Large intestine (tissue), 3 donors: ENCODE measurements at regions not wholly inside any gene's neighbourhood (a gene's known extent, or its start where the extent isn't known, plus 50 kb on each side); places are given as distances from the start of the nearest gene placed in this dataset.
"Not testable (repeated sequence)": the region's sequence is repeated elsewhere in the genome, so short reads cannot be mapped to it uniquely, and the experiment has no call there.

Experiments used
- DNase-seq, 2 donors: peaks; one replicate each; pipeline versions ENCODE4 v3.0.0 to v3.0.0-alpha.2; 2013
- H3K27ac ChIP-seq: one replicate; pipeline ENCODE4 v1.5.1; 2013; ENCODE audit warnings: low read length
- H3K27me3 ChIP-seq: 2 replicates; pipeline ENCODE4 v1.6.1; 2013; ENCODE audit warnings: low read length; ENCODE audit not compliant: control insufficient read depth, insufficient read depth
- H3K36me3 ChIP-seq: 2 replicates; pipeline ENCODE4 v1.6.1; 2013; ENCODE audit warnings: low read length; ENCODE audit not compliant: control insufficient read depth, insufficient read depth
- H3K4me1 ChIP-seq: one replicate; pipeline ENCODE4 v1.6.1; 2013; ENCODE audit warnings: low read length; ENCODE audit not compliant: control insufficient read depth, insufficient read depth
- H3K4me3 ChIP-seq: one replicate; pipeline ENCODE4 v1.5.1; 2013; ENCODE audit warnings: low read length
- H3K9me3 ChIP-seq: one replicate; pipeline ENCODE4 v1.6.1; 2013; ENCODE audit warnings: mild to moderate bottlenecking, low read depth, low read length, moderate library complexity; ENCODE audit not compliant: control insufficient read depth
- WGBS: methylation state at CpG from one replicate; pipeline ENCODE4 v1.1.5; 2013; ENCODE audit warnings: low lambda C conversion rate; ENCODE audit not compliant: insufficient coverage; 5-methylcytosine and 5-hydroxymethylcytosine counted together

GRCh38 chr20:40866056-40866455, 162.6 kb upstream of the TOP1 start:
- Histone ChIP-seq H3K27ac (no peak overlapping the region), H3K27me3 (no peaks in the 10 kb centered on the region), H3K9me3 (no peaks in the 10 kb centered on the region), H3K4me1 (no peaks in the 10 kb centered on the region), H3K4me3 (no peak overlapping the region), H3K36me3 (no peaks in the 10 kb centered on the region)
- WGBS = no CpG with 5 or more reads among the region's 1 CpG
- DNase-seq = no peak

GRCh38 chr20:40868551-40869217, 159.9 kb upstream of the TOP1 start:
- DNase-seq = peak; percentile 16 to 44
- Histone ChIP-seq H3K27me3 (no peaks in the 10 kb centered on the region), H3K4me3 (no peak overlapping the region), H3K27ac (no peak overlapping the region), H3K9me3 (no peaks in the 10 kb centered on the region), H3K4me1 (no peaks in the 10 kb centered on the region), H3K36me3 (no peaks in the 10 kb centered on the region)
- no CpG with 5 or more reads among the region's 6 CpGs for WGBS

- WGBS = no CpG with 5 or more reads among the region's 12 CpGs
- Histone ChIP-seq H3K9me3 (no peaks in the 10 kb centered on the region), H3K36me3 (no peaks in the 10 kb centered on the region), H3K4me3 (no peak overlapping the region), H3K27me3 (no peaks in the 10 kb centered on the region), H3K4me1 (no peaks in the 10 kb centered on the region), H3K27ac (no peak overlapping the region)
- DNase-seq = no peak
Observed at GRCh38 chr20:40869218-40870147, 159.1 kb upstream of the TOP1 start.

- WGBS = no CpG with 5 or more reads among the region's 9 CpGs
- Histone ChIP-seq H3K36me3 (no peaks in the 10 kb centered on the region), H3K27ac (no peak overlapping the region), H3K9me3 (no peaks in the 10 kb centered on the region), H3K27me3 (no peaks in the 10 kb centered on the region), H3K4me3 (no peak overlapping the region), H3K4me1 (no peaks in the 10 kb centered on the region)
- no peak for DNase-seq
Observed at GRCh38 chr20:40875116-40876085, 153.2 kb upstream of the TOP1 start.

- not testable (repeated sequence) for H3K4me1 ChIP-seq, H3K9me3 ChIP-seq, DNase-seq, H3K4me3 ChIP-seq, H3K36me3 ChIP-seq, H3K27ac ChIP-seq, H3K27me3 ChIP-seq
- no CpG with 5 or more reads among the region's 1 CpG for WGBS
Observed at GRCh38 chr20:40878099-40878498, 150.5 kb upstream of the TOP1 start.

GRCh38 chr20:40880063-40880728, 148.4 kb upstream of the TOP1 start:
- Histone ChIP-seq H3K9me3 (no peaks in the 10 kb centered on the region), H3K27ac (no peak overlapping the region), H3K27me3 (no peaks in the 10 kb centered on the region), H3K4me1 (no peaks in the 10 kb centered on the region), H3K4me3 (no peak overlapping the region), H3K36me3 (no peaks in the 10 kb centered on the region)
- WGBS = no CpG with 5 or more reads among the region's 3 CpGs
- DNase-seq = no peak

- Histone ChIP-seq H3K4me1 (no peaks in the 10 kb centered on the region), H3K27ac (no peak overlapping the region), H3K9me3 (no peaks in the 10 kb centered on the region), H3K36me3 (no peaks in the 10 kb centered on the region), H3K27me3 (no peaks in the 10 kb centered on the region), H3K4me3 (no peak overlapping the region)
- WGBS = no CpG with 5 or more reads among the region's 2 CpGs
- no peak for DNase-seq
Observed at GRCh38 chr20:40880729-40881109, 147.9 kb upstream of the TOP1 start.

GRCh38 chr20:40882152-40882551, 146.5 kb upstream of the TOP1 start:
- Histone ChIP-seq H3K4me3 (no peak overlapping the region), H3K4me1 (no peaks in the 10 kb centered on the region), H3K36me3 (no peaks in the 10 kb centered on the region), H3K9me3 (no peaks in the 10 kb centered on the region), H3K27me3 (peaks cover 4% of the 10 kb centered on the region), H3K27ac (no peak overlapping the region)
- WGBS = no CpG with 5 or more reads among the region's 4 CpGs
- no peak for DNase-seq

- no CpG with 5 or more reads among the region's 2 CpGs for WGBS
- no peaks in the 10 kb centered on the region for H3K4me1 ChIP-seq
- peaks cover 4% of the 10 kb centered on the region for H3K27me3 ChIP-seq
- H3K4me3 ChIP-seq = no peak overlapping the region
- no peaks in the 10 kb centered on the region for H3K9me3 ChIP-seq
- H3K27ac ChIP-seq = no peak overlapping the region
- DNase-seq = no peak
- H3K36me3 ChIP-seq = no peaks in the 10 kb centered on the region
Observed at GRCh38 chr20:40883097-40883496, 145.5 kb upstream of the TOP1 start.

GRCh38 chr20:40887105-40887504, 141.5 kb upstream of the TOP1 start:
- WGBS = no CpG with 5 or more reads among the region's 13 CpGs
- peak; percentile 16 to 19 for DNase-seq
- no peak overlapping the region for H3K27ac ChIP-seq
- no peaks in the 10 kb centered on the region for H3K4me1 ChIP-seq
- H3K4me3 ChIP-seq = no peak overlapping the region
- no peaks in the 10 kb centered on the region for H3K9me3 ChIP-seq
- no peaks in the 10 kb centered on the region for H3K36me3 ChIP-seq
- H3K27me3 ChIP-seq = peaks cover 4% of the 10 kb centered on the region
